Heart left ventricle (tissue), 13 donors: ENCODE measurements at regions not wholly inside any gene's neighbourhood (a gene's known extent, or its start where the extent isn't known, plus 50 kb on each side); places are given as distances from the start of the nearest gene placed in this dataset.

Experiments
- POLR2A ChIP-seq, 2 donors: fragments of 450-650 bp; IDR thresholded peaks; one replicate each; pipeline ENCODE4 v1.6.1; 2017; ENCODE audit warnings: antibody characterized with exemption in 2 of 2, mild to moderate bottlenecking in 2 of 2, moderate library complexity in 2 of 2
- TF ChIP-seq, protein P1 (sequence below), 12 donors: fragments of 200-600 bp; sonication (generic) in 4 of 12; IDR thresholded peaks; one replicate each; pipeline versions ENCODE4 v1.5.0 to v1.8.0; 2018 to 2022; ENCODE audit warnings: antibody characterized with exemption in 12 of 12, mild to moderate bottlenecking in 5 of 12
- donor health status: ischemic (EF 13 %, LVEDD 7.1; RV severe dilation, severe dysfunction).
- donor health status: DM: no; HTN: yes; CAD: no.
- donor health status: DM: no; HTN: no; CAD: no.
- donor health status: ischemic (EF 25% LVEDD 6.9; RV normal size, moderate dysfunction).
- donor health status: ischemic (EF 25% LVEDD 5.7; RV mildly dilated, moderate dysfunction).
- donor health status: ischemic (EF 35%, LVEDD 5.7; RV mildly dilated, moderate dysfunction).
- donor health status: nonischemic (EF 11% LVEDD 7.7; RV severe dilation, severe dysfunction).
- donor health status: DM: yes; HTN: yes; CAD: no.
- donor health status: PGD.
- donor health status: ischemic (EF 29% LVEDD 5.4; RV normal size, mild dysfunction).
- donor health status: nonischemic (EF 23%, LVEDD 6.1; RV moderate dilation, normal function).

DNA sequence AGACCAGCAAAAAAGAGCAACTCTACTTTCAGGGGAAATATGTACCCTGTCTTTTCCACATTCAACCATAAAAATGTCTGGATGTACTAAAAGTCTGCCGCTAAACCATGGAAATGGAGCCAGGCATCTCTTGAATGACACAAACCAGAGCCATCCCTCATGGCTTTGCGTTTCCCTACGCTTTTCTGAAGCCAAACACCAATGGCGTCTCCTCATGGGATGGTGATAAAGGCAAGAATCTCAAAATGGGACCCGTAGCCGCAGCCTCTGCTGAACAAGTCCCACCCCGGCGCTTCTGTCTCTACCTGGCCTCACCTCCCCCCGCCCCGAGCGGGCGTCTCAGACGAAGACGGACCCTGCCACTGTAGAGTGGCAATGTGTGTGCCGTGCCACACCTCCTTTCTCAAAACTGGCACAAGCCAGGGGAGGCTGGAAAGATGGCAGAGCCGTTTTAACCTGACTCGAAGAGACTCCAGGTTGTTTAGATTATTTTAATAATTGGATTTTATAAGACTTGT is 80.3 kb upstream of the AFDN start:
- TF ChIP-seq, protein P1, sequence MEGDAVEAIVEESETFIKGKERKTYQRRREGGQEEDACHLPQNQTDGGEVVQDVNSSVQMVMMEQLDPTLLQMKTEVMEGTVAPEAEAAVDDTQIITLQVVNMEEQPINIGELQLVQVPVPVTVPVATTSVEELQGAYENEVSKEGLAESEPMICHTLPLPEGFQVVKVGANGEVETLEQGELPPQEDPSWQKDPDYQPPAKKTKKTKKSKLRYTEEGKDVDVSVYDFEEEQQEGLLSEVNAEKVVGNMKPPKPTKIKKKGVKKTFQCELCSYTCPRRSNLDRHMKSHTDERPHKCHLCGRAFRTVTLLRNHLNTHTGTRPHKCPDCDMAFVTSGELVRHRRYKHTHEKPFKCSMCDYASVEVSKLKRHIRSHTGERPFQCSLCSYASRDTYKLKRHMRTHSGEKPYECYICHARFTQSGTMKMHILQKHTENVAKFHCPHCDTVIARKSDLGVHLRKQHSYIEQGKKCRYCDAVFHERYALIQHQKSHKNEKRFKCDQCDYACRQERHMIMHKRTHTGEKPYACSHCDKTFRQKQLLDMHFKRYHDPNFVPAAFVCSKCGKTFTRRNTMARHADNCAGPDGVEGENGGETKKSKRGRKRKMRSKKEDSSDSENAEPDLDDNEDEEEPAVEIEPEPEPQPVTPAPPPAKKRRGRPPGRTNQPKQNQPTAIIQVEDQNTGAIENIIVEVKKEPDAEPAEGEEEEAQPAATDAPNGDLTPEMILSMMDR (IDR thresholded peaks at IDR 0.05), result no peak
- TF ChIP-seq POLR2A (IDR thresholded peaks at IDR 0.05), result no peak
